ENCODE measurements at regions not wholly inside any gene's neighbourhood (a gene's known extent, or its start where the extent isn't known, plus 50 kb on each side); places are given as distances from the start of the nearest gene placed in this dataset.

DNA sequence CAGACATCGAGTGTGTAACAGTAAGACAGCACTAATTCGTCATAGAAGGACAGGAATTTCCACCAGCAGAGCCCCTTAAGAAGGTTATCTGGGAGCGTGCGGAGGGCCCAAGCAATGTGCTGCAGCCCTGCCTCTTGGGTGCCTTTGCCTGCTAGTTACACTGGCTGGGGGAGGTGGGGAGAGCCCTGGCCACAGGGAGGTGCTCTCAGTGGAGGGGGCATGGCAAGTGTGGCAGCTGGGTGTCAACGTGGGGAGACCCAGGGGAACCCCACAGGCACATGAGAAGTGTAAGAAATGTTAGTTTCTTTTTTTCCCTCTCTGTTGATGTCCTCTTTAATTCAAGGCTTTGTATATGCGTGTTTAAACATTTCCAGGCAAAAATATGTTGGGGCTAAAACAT is 50.9 kb upstream of the TMTC4 start:
- TF ChIP-seq, protein P1, sequence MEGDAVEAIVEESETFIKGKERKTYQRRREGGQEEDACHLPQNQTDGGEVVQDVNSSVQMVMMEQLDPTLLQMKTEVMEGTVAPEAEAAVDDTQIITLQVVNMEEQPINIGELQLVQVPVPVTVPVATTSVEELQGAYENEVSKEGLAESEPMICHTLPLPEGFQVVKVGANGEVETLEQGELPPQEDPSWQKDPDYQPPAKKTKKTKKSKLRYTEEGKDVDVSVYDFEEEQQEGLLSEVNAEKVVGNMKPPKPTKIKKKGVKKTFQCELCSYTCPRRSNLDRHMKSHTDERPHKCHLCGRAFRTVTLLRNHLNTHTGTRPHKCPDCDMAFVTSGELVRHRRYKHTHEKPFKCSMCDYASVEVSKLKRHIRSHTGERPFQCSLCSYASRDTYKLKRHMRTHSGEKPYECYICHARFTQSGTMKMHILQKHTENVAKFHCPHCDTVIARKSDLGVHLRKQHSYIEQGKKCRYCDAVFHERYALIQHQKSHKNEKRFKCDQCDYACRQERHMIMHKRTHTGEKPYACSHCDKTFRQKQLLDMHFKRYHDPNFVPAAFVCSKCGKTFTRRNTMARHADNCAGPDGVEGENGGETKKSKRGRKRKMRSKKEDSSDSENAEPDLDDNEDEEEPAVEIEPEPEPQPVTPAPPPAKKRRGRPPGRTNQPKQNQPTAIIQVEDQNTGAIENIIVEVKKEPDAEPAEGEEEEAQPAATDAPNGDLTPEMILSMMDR (IDR thresholded peaks at IDR 0.05) = no peak
- no peak for TF ChIP-seq POLR2AphosphoS5 (IDR thresholded peaks at IDR 0.05)
- TF ChIP-seq POLR2A (IDR thresholded peaks at IDR 0.05) = no peak
